ENCODE measurements at regions not wholly inside any gene's neighbourhood (a gene's known extent, or its start where the extent isn't known, plus 50 kb on each side); places are given as distances from the start of the nearest gene placed in this dataset.

- TF ChIP-seq CTCF (IDR thresholded peaks at IDR 0.05) (no peak), POLR2A (IDR thresholded peaks at IDR 0.05) (no peak), POLR2AphosphoS5 (IDR thresholded peaks at IDR 0.05) (no peak)
Observed at GRCh38 chr3:20529911-20530310, 343.9 kb upstream of the SGO1 start.
